ENCODE measurements at regions not wholly inside any gene's neighbourhood (a gene's known extent, or its start where the extent isn't known, plus 50 kb on each side); places are given as distances from the start of the nearest gene placed in this dataset.
"Not testable (repeated sequence)": the region's sequence is repeated elsewhere in the genome, so short reads cannot be mapped to it uniquely, and the experiment has no call there.

- H3K4me1 ChIP-seq = no peaks in the 10 kb centered on the region
These were observed 80.6 kb upstream of the NAMPT start for GRCh38 chr7:106365252-106366005.

DNA sequence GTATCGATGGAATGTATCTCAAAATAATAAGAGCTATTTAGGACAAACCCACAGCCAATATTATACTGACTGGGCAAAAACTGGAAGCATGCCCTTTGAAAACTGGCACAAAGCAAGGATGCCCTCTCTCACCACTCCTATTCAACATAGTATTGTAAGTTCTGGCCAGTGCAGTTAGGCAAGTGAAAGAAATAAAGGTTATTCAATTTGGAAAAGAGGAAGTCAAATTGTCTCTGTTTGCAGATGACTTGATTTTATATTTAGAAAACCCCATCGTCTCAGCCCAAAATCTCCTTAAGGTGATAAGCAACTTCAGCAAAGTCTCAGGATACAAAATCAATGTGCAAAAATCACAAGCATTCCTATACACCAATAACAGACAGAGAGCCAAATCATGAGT lies 77.7 kb upstream of the NAMPT start:
- H3K9me3 ChIP-seq; H3K27me3 ChIP-seq; DNase-seq (ENCODE audit: low spot score); H3K36me3 ChIP-seq; H3K4me1 ChIP-seq; H3K27ac ChIP-seq; H3K4me3 ChIP-seq: not testable (repeated sequence)

More at GRCh38 chr7:106365252-106366005, 80.6 kb upstream of the NAMPT start:
- H3K36me3 ChIP-seq = no peaks in the 10 kb centered on the region
- TF ChIP-seq, protein P1, sequence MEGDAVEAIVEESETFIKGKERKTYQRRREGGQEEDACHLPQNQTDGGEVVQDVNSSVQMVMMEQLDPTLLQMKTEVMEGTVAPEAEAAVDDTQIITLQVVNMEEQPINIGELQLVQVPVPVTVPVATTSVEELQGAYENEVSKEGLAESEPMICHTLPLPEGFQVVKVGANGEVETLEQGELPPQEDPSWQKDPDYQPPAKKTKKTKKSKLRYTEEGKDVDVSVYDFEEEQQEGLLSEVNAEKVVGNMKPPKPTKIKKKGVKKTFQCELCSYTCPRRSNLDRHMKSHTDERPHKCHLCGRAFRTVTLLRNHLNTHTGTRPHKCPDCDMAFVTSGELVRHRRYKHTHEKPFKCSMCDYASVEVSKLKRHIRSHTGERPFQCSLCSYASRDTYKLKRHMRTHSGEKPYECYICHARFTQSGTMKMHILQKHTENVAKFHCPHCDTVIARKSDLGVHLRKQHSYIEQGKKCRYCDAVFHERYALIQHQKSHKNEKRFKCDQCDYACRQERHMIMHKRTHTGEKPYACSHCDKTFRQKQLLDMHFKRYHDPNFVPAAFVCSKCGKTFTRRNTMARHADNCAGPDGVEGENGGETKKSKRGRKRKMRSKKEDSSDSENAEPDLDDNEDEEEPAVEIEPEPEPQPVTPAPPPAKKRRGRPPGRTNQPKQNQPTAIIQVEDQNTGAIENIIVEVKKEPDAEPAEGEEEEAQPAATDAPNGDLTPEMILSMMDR (IDR thresholded peaks at IDR 0.05) = no peak
- DNase-seq (ENCODE audit: low spot score) = no peak
- no peaks in the 10 kb centered on the region for H3K9me3 ChIP-seq
- no peak overlapping the region for H3K4me3 ChIP-seq
- no peaks in the 10 kb centered on the region for H3K27me3 ChIP-seq
- no peak overlapping the region for H3K27ac ChIP-seq

GRCh38 chr7:106358103-106358663 lies 73.4 kb upstream of the NAMPT start:
- no peaks in the 10 kb centered on the region for H3K36me3 ChIP-seq
- TF ChIP-seq, protein P1 (IDR thresholded peaks at IDR 0.05) = no peak
- H3K4me3 ChIP-seq = no peak overlapping the region
- H3K27me3 ChIP-seq = no peaks in the 10 kb centered on the region
- DNase-seq (ENCODE audit: low spot score) = no peak
- no peaks in the 10 kb centered on the region for H3K9me3 ChIP-seq
- H3K4me1 ChIP-seq = no peaks in the 10 kb centered on the region
- no peak overlapping the region for H3K27ac ChIP-seq

- H3K4me3 ChIP-seq = no peak overlapping the region
- DNase-seq (ENCODE audit: low spot score) = no peak
- H3K9me3 ChIP-seq = no peaks in the 10 kb centered on the region
- H3K27ac ChIP-seq = no peak overlapping the region
- H3K27me3 ChIP-seq = no peaks in the 10 kb centered on the region
- H3K4me1 ChIP-seq = no peaks in the 10 kb centered on the region
- TF ChIP-seq, protein P1 (IDR thresholded peaks at IDR 0.05) = no peak
- no peaks in the 10 kb centered on the region for H3K36me3 ChIP-seq
These were observed 72.9 kb upstream of the NAMPT start for GRCh38 chr7:106357675-106358074.

DNA sequence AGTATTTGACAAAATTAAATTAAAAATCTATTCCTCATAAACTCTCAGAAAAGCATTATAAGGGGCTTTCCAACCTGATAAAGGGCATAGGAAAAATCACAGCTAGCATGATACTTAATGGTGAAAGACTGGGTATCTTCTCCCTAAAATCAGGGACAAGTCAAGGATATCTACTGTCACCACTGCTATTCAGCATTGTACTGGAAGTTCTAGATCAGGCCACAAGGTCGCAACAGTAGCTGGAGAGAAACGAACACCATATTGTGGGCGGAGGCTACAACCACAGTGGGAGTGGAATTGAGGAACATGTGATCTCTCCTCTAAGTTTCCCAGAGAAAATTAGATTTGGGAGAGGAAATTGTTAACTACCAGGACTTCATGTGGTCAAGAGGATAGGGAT lies 70.0 kb upstream of the NAMPT start:
- Histone ChIP-seq H3K9me3 (peaks cover 0 to 4% of the 10 kb centered on the region in 2 donors), H3K27me3 (no peaks in the 10 kb centered on the region), H3K4me1 (no peaks in the 10 kb centered on the region), H3K36me3 (no peaks in the 10 kb centered on the region), H3K4me3 (no peak overlapping the region), H3K27ac (no peak overlapping the region)
- TF ChIP-seq, protein P1 (IDR thresholded peaks at IDR 0.05) = no peak
- DNase-seq (ENCODE audit: low spot score) = no peak

DNA sequence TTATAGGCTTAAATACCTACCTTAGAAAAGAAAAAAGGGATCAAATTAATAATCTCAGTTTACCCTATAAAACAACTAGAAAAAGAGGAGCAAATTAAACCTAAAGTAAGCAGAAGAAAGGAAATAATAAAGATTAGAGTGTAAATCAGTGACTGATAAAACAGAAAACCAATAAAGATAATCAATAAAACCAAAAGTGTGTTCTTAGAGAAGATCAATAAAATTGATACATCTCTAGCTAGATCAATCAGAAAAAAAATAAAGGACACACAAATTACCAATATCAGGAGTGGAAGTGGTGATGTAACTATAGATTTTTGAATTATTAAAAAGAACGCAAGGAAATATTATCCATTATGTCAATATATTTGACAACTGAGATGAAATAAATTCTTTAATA lies 69.2 kb upstream of the NAMPT start:
- DNase-seq (ENCODE audit: low spot score) = no peak
- no peak overlapping the region for H3K27ac ChIP-seq
- no peaks in the 10 kb centered on the region for H3K27me3 ChIP-seq
- H3K4me1 ChIP-seq = no peaks in the 10 kb centered on the region
- H3K9me3 ChIP-seq = peaks cover 0 to 6% of the 10 kb centered on the region in 2 donors
- TF ChIP-seq, protein P1 (IDR thresholded peaks at IDR 0.05) = no peak
- H3K4me3 ChIP-seq = no peak overlapping the region
- H3K36me3 ChIP-seq = no peaks in the 10 kb centered on the region
